Left kidney (tissue), 1 donor: ENCODE measurements at regions not wholly inside any gene's neighbourhood (a gene's known extent, or its start where the extent isn't known, plus 50 kb on each side); places are given as distances from the start of the nearest gene placed in this dataset.
"Not testable (repeated sequence)": the region's sequence is repeated elsewhere in the genome, so short reads cannot be mapped to it uniquely, and the experiment has no call there.

Experiments used
- DNase-seq: peaks from one replicate; pipeline ENCODE4 v3.0.0-alpha.2; 2013

DNA sequence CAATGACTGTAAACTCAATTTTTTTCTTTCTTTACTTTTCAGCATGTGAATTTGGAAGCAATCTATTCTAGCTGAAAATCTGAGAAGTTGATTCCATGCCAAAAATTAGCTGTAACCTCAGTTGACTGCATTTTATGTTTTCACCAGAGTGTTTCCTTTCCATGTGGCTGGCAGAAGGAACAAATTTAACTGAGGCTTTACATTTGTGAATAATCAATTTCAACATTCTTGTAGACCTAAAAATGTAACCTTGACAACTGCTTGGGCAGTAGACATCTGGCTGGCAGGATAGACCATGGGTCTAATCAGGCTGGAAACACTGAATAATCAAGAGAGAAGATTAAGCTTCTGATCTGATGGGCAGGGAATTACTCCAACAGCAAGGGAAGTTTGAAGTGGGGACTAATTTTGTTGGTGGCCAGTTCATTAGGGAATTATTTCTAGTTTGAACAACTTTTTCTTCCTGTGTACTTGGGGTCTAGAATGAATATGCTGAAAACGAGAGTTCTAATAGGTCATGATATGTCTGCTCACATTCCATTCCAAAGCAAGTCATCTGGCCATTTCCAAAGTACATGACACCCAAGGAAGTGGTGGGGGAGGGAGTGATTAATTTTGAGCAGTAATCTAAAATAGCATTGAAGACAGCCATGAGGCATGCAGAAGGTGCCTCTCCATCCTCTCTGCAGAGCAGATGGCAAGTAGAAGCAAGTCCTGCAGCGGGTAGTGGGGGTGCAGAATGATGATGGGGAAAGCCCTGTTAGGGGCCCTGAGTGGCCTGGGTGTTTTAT is 68.2 kb downstream of the ATP23 start:
- no peak for DNase-seq

DNA sequence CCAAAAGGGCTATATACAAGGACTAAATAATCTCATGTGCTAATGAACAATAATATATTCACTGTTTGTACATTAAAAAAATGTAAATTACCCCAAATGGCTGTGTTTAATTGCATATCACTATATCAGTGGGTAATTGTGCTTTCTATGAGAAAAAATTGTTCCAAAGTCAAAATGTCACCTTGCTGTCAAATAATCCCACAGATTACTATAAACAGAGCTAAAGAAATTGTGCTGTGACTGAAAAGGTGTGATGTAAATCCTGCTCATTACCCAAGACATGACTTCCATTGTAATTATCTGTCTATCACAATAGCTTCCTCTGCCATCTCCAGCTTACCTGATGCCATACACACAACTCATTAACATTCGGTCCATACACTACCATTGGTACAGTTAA is 70.3 kb downstream of the ATP23 start:
- no peak for DNase-seq

- DNase-seq: not testable (repeated sequence)
Measured at GRCh38 chr12:58022379-58023020, 81.1 kb downstream of the ATP23 start.

- no peak for DNase-seq
Measured at GRCh38 chr12:58025431-58025830, 84.1 kb downstream of the ATP23 start.

DNA sequence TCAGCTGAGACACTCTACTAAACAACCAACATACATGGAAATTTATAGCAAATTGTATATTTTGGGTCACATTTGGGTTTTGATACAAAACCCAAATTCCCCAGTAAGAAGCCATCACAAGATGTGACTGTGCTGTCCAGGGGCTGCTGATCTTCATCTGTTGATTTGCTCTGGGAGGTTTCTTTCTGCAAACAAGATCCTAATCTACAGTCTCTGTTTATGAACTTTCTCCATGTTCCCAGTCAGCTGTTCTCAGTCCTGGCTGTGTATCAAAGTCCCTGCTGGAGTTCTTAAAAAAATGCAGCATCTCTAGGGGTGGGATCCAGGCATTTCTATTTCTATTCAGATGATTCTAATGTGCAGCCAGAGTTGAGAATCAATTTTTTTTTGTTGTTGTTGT is 85.1 kb downstream of the ATP23 start:
- DNase-seq: no peak

DNA sequence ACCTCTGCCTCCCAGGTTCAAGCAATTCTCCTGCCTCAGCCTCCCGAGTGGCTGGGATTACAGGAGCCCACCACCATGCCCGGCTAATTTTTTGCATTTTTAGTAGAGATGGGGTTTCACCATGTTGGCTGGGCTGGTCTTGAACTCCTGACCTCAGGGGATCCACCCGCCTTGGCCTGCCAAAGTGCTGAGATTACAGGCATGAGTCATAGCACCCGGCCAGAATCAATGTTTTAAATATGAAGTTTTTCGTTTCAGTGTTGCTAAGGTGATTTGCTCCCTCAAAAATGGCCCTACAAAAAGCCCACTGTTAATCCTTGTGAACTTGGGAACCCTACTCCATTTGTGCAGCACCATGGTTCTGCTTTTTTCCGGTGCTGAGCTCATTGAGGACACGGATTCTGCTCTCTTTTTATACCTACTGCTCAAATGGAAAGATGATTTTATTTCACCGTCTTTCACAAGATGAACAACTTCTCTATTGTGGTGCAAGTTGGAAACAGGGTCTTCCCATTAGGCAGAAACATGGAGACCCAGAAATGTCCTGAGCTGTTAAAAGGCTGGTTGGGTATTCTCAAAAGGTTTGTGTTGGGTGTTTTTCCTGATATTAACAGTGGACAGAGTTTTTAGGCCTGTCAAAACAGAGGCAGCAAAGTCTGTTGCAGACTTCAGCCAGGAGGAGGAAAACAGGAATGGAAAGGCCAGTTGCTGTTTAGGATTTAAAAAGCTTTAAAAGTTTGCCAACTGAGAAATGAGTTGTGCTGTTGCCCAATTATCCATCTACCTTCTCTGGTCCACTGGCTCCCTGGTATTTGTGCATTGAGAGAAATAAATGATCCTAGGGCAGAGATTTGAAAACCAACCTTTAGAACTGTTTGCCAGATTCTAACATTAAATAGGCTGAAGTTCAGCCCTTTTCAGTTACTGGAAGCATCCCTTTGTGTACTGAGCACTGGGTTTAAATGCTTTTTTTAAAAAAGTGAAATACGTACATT is 85.8 kb downstream of the ATP23 start:
- DNase-seq: no peak

DNA sequence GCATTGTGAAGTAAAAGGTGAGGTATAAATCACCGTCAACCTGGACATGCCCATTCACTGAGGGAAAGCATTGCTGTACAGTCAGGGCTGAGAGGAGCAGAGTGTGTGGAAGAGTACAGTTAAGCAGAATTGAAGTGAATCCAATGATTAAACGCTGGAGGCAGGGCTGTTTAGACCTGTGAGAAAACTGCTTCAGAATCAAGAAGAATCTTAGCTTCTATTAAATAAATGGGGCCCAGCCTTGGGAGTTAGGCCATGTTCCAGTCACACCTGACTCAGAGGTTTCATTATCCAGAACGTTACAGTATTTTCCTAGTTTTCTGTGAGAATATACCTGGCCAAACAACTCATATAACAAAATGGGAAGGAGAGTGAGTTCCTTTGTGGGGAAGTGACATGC is 86.9 kb downstream of the ATP23 start:
- no peak for DNase-seq

DNA sequence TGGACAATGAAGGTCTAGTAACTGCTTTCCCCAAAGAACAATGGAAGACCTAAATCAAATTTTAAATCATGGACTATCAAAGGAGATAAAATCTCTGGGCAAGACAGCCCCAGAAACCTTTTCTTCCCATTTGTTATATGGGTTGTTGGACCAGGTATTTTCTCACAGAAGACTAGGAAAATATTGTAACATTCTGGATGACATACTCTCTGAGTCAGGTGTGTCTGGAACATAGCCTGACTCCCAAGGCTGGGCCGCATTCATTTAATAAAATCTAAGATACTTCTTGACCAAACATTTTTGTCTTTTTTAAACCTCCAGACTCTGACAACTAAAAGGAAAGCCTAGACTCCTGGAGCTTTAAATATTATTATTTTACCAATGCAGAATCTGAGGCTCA is 87.9 kb downstream of the ATP23 start:
- no peak for DNase-seq

DNA sequence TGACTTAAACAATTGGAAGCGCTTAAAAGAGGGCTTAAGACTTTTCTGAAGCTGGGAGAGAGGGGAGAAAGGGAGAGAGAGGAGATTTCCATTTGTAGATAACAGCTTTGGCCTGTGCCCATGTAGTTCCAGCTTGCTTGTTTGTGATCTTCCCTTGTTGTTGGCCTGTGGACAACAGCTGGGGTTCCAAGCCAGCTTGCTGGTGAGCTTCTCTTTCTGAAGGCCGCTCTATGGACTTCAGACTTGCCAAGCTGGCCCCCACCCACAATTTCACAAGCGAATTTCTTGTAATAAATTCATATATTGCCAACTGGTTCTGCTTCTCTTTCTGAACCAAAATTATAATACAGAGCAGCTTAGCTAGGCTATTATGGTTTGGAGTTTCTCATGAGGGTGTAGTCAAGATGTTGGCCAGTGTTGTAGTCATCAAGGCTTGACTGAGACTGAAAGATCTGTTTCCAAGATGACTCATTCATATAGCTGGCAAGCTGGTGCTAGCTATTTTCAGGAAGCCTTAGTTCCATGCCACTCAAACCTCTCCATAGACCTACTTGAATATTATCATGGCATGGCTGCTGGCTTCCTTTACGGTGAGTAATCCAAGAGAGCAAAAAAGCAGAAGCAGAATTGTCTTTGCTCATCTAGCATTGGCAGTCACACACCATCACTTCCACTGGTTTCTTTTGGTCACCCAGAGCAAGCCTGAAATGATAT is 89.4 kb downstream of the ATP23 start:
- no peak for DNase-seq

DNA sequence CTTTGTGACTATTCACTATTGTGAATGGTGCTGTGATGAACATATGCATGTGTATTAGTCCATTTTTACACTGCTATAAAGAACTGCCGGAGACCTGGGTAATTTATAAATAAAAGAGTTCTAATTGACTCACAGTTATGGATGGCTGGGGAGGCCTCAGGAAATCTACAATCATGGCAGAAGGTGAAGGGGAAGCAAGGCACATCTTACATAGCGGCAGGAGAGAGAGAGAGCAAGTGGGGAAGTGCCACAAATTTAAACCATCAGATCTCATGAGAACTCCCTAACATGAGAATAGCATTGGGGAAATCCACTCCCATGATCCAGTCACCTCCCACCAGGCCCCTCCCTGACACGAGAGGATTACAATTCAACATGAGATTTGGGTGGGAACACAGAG is 90.8 kb downstream of the ATP23 start:
- DNase-seq: no peak

GRCh38 chr12:58033831-58034230 is 92.5 kb downstream of the ATP23 start:
- no peak for DNase-seq

DNA sequence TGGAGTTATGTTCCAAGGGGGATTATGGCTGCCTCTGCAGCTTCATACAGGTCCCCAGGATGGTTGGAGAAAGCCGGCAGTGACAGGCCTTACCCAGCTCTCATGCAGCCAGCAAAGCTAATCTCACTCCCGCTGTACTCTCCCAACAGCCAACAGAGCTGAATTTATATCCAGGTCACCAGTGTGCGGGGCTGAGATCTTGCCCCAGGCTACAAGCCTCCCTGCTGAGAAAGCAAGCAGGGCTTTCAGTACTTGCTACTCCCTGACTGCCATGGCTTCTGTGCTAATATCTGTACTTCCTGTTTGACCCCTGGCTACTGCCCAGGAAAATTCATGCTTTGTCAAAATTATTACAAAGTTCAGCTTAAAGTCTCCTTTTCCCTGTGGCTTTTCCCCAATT is 92.9 kb downstream of the ATP23 start:
- DNase-seq: no peak

DNA sequence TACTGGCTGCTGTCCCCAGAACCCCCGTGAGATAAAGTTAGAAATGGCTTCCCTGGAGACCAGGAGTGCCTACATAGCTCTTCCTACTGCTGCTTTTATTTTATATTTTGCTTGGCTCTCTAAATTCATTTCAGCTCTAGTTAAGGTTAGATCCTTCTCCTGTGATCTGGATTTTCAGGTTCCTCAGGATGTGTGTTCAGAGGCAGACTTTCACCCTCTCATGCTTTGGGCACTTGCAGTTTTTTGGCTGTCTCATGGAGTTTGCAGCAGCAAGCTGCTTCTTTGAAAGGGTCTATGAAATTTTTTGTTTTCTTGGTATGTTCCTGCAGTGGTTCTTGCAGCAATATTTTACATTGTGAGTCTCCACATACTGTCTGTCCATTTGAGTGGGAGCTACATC is 93.3 kb downstream of the ATP23 start:
- no peak for DNase-seq

- no peak for DNase-seq
Measured at GRCh38 chr12:58041441-58041840, 100.1 kb downstream of the ATP23 start.

DNA sequence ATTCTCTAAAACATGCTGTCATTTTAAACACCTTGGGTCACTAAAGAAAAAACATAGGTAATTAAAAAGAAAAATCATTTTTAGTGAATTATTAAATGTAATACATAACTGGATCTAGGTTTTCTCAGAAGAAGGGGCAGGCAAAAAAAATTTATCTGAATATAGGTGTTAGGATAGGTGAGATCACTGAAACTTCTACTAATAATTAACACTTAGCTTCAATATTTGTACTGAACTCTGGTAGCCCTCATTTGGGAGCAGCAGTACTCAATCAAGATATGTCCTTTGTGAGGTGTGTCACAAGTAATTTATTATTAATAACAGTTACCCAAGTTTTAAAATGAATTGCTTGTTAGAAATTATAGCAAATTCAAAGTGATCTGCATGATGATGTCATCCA is 103.6 kb downstream of the ATP23 start:
- DNase-seq: no peak

GRCh38 chr12:58046271-58046670 is 104.9 kb downstream of the ATP23 start:
- no peak for DNase-seq

DNA sequence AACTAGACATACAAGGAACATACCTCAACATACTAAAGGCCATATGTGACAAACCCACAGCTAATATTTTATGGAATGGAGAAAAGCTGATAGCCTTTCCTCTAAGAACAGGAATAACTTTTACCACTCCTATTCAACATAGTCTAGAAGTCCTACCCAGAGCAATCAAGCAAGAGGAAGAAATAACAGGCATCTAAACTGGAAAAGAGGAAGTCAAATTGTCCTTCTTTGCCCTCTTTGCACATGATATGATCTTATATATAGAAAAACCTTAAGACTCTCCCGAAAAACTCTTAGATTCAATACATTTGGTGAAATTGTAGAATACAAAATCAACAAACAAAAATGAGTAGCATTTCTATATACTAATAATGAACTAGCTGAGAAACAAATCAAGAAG is 110.0 kb downstream of the ATP23 start:
- no peak for DNase-seq

DNA sequence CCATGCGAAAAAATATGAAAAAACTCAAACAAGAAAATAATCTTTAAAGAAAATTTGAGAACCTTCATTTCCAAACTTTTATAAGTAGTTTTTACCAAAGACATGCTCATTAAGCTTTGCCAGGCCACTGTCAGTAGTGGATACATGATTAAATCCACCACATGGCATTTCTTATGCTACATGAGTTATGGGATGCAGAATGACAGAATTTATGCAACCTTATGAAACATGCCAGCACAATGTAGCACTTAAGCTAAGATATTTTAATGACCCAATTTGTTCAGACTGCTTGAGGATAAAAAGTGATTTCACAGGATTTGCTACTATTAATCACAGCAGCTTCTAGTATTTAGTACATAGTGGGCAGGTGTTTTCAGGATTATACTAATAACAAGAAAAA is 123.3 kb downstream of the ATP23 start:
- DNase-seq: no peak

- DNase-seq: no peak
Measured at GRCh38 chr12:58066296-58066695, 124.9 kb downstream of the ATP23 start.

DNA sequence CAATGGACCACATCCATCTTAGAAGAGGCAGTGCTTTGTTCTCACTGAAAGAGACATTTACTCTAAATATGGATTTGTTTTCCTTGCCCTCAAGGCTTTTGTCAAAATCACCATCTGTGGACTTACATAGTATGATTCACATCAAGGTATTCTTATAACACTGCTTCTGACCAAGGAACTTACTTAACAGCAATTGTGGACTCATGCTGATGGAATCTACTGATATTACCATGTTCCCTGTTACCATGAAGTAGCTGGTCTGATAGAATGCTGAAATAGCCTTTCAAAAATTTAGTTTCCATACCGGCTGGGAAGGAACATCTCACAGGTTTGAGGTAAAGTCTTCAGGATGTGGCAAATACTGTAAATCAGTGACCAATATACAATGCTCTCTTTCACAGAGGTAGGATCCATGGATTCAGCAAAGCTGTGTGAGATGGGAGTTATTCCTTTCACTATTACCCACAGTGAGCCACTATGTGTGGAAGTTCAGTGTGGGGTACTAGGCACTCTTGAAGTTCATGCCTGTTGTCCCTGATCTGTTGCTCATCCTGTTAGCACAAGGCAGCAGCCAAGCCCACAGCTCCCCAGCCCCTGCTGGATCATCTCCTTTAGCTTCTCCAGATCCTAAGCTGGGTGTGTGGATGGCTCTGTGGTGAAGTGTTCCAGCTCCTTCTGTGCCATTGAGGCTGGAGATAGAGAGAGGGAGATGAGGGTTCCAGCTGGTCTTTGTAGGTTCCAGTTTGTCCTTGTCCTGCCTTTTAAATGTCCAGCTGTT is 126.4 kb downstream of the ATP23 start:
- DNase-seq: no peak

- no peak for DNase-seq
Measured at GRCh38 chr12:58068706-58069105, 127.3 kb downstream of the ATP23 start.
